Natural killer cell (primary cell): ENCODE measurements at regions not wholly inside any gene's neighbourhood (a gene's known extent, or its start where the extent isn't known, plus 50 kb on each side); places are given as distances from the start of the nearest gene placed in this dataset.

Experiments
- ATAC-seq, 3 donors: fragments of 150-1000 bp in 2 of 3; fragments of 200-7000 bp in 1 of 3; cut with Tn5 transposase; 1 replicate in 1 of 3; 2 replicates in 2 of 3; pipeline ENCODE4 v1.10.0; 2021; ENCODE audit warnings: mild to moderate bottlenecking in 2 of 3, moderate library complexity in 2 of 3
- DNase-seq, 2 donors: peaks; one replicate each; pipeline versions ENCODE4 v3.0.0 to v3.0.0-alpha.2; 2013 to 2021; ENCODE audit warnings: mixed read lengths in 1 of 2
- H3K27ac ChIP-seq: one replicate; pipeline ENCODE4 v1.5.1; 2013; ENCODE audit warnings: mild to moderate bottlenecking, low read length
- H3K27me3 ChIP-seq: one replicate; pipeline ENCODE4 v1.6.1; 2013; ENCODE audit warnings: low read length; ENCODE audit not compliant: control insufficient read depth, insufficient read depth
- H3K36me3 ChIP-seq: one replicate; pipeline ENCODE4 v1.6.1; 2013; ENCODE audit warnings: low read length; ENCODE audit not compliant: control insufficient read depth, insufficient read depth
- H3K4me1 ChIP-seq: one replicate; pipeline ENCODE4 v1.6.1; 2013; ENCODE audit warnings: low read length; ENCODE audit not compliant: control insufficient read depth, insufficient read depth
- H3K4me3 ChIP-seq: one replicate; pipeline ENCODE4 v1.5.1; 2013; ENCODE audit warnings: low read length
- H3K9me3 ChIP-seq: one replicate; pipeline ENCODE4 v1.6.1; 2013; ENCODE audit warnings: low read length; ENCODE audit not compliant: control insufficient read depth, insufficient read depth
- H3K27ac Mint-ChIP-seq, 2 donors: one replicate each; pipeline ENCODE4 v1.8.0; 2022; ENCODE audit warnings: mild to moderate bottlenecking in 2 of 2, mixed read lengths in 2 of 2, moderate library complexity in 1 of 2
- H3K27me3 Mint-ChIP-seq, 2 donors: one replicate each; pipeline ENCODE4 v1.8.0; 2022; ENCODE audit warnings: low read depth in 2 of 2, mixed read lengths in 2 of 2
- H3K36me3 Mint-ChIP-seq: one replicate; pipeline ENCODE4 v1.8.0; 2022; ENCODE audit warnings: mixed read lengths
- H3K4me1 Mint-ChIP-seq, 2 donors: one replicate each; pipeline ENCODE4 v1.8.0; 2022; ENCODE audit warnings: mixed read lengths in 2 of 2
- H3K4me3 Mint-ChIP-seq: one replicate; pipeline ENCODE4 v1.8.0; 2022; ENCODE audit warnings: mild to moderate bottlenecking, moderate library complexity, mixed read lengths
- H3K9me3 Mint-ChIP-seq, 2 donors: one replicate each; pipeline ENCODE4 v1.8.0; 2022; ENCODE audit warnings: mixed read lengths in 2 of 2
- WGBS: methylation state at CpG from one replicate; pipeline ENCODE4 v1.1.7; 2013; ENCODE audit warnings: missing lambda C conversion rate; ENCODE audit not compliant: insufficient coverage; 5-methylcytosine and 5-hydroxymethylcytosine counted together
- intact Hi-C: fragments of 100-400 bp; cut with micrococcal nuclease; formaldehyde crosslinking; loops from one replicate; pipeline ENCODE4 v1.14.2; 2022
- TF ChIP-seq, protein P1 (sequence below): fragments of 200-600 bp; IDR thresholded peaks from one replicate; pipeline ENCODE4 v1.8.0; 2022; ENCODE audit warnings: antibody characterized with exemption

DNA sequence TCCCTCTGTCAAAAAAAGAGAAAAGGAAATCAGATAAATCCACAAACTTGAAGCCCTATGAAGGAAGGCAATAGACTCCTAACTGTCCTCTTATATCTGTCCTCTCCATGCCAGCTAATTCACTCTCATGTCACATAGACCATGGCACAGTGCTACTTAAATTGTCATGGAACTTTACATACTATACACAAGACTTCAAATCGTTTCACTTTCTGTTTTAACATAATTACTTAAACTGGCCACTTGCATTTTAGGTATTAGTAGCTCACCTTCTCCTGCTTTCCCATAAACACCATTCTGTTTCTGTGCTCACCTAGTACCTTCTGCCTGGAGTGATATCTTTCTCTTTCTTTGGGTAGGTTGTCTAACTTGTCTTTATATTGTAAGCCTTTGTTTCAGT, 816.7 kb upstream of the KIF2B start:
- intact Hi-C loops: no loop called here
- Mint-ChIP-seq H3K4me3 (no peak overlapping the region), H3K4me1 (no peaks in the 10 kb centered on the region), H3K9me3 (peaks cover 13 to 22% of the 10 kb centered on the region in 2 donors), H3K36me3 (no peaks in the 10 kb centered on the region), H3K27me3 (no peaks in the 10 kb centered on the region), H3K27ac (no peak overlapping the region)
- TF ChIP-seq, protein P1, sequence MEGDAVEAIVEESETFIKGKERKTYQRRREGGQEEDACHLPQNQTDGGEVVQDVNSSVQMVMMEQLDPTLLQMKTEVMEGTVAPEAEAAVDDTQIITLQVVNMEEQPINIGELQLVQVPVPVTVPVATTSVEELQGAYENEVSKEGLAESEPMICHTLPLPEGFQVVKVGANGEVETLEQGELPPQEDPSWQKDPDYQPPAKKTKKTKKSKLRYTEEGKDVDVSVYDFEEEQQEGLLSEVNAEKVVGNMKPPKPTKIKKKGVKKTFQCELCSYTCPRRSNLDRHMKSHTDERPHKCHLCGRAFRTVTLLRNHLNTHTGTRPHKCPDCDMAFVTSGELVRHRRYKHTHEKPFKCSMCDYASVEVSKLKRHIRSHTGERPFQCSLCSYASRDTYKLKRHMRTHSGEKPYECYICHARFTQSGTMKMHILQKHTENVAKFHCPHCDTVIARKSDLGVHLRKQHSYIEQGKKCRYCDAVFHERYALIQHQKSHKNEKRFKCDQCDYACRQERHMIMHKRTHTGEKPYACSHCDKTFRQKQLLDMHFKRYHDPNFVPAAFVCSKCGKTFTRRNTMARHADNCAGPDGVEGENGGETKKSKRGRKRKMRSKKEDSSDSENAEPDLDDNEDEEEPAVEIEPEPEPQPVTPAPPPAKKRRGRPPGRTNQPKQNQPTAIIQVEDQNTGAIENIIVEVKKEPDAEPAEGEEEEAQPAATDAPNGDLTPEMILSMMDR: no peak
- Histone ChIP-seq H3K9me3 (no peaks in the 10 kb centered on the region), H3K36me3 (no peaks in the 10 kb centered on the region), H3K27ac (no peak overlapping the region), H3K4me3 (no peak overlapping the region), H3K4me1 (no peaks in the 10 kb centered on the region), H3K27me3 (no peaks in the 10 kb centered on the region)
- no peak for DNase-seq
- ATAC-seq: no peak
- 75% methylated on average over 1 of the region's 1 CpG for WGBS

DNA sequence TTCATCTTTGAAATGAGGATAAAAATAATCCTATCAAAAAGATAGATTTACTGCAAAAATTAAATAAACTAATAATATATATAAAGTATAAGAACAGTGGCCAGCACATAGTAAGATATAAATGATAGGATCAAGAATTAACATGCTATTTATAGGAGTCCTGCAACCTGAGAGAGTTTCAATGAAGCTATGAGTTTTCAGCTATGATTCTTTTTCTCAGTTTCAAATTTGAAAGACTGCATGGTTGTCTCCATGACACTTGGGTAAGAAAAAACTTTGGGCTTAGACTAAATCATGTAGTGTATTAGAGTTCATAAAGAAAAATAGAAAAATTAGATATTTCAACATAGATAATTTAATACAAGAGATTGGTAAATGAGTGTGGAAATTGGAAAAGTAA, 817.8 kb upstream of the KIF2B start:
- no peak overlapping the region for H3K4me3 Mint-ChIP-seq
- Histone ChIP-seq H3K4me1 (no peaks in the 10 kb centered on the region), H3K4me3 (no peak overlapping the region), H3K9me3 (no peaks in the 10 kb centered on the region), H3K36me3 (no peaks in the 10 kb centered on the region), H3K27me3 (no peaks in the 10 kb centered on the region), H3K27ac (no peak overlapping the region)
- no peak overlapping the region for H3K27ac Mint-ChIP-seq
- H3K27me3 Mint-ChIP-seq: no peaks in the 10 kb centered on the region
- H3K4me1 Mint-ChIP-seq: no peaks in the 10 kb centered on the region
- H3K36me3 Mint-ChIP-seq: no peaks in the 10 kb centered on the region
- DNase-seq (no peak), ATAC-seq (no peak)
- peaks cover 16 to 28% of the 10 kb centered on the region in 2 donors for H3K9me3 Mint-ChIP-seq
- intact Hi-C loops: no loop called here
- TF ChIP-seq, protein P1: no peak

DNA sequence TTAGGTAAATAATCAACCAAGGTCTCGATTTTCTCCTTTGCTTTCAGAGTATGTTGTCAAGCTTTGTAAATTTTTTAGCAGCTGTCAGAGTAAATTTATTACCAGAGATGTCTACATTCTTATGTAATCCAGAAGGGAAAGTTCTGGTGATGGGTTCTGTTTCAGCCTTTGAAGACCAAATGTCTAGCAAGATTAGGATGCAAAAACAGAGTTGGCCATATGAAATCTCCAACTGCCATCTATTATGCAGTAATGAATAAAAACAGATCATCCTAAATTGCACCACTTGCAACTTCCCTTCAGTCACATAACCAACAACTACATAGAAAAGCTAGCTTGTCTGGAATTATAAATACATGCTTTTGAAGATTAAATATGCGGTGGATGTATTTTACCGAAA, 826.8 kb upstream of the KIF2B start:
- TF ChIP-seq, protein P1: no peak
- peaks cover 21 to 25% of the 10 kb centered on the region in 2 donors for H3K9me3 Mint-ChIP-seq
- Histone ChIP-seq H3K27ac (no peak overlapping the region), H3K4me1 (no peaks in the 10 kb centered on the region), H3K36me3 (no peaks in the 10 kb centered on the region), H3K27me3 (no peaks in the 10 kb centered on the region), H3K4me3 (no peak overlapping the region), H3K9me3 (peaks cover 9% of the 10 kb centered on the region)
- H3K27me3 Mint-ChIP-seq: no peaks in the 10 kb centered on the region
- intact Hi-C loops: no loop called here
- H3K4me1 Mint-ChIP-seq: no peaks in the 10 kb centered on the region
- H3K4me3 Mint-ChIP-seq: no peak overlapping the region
- ATAC-seq (no peak), DNase-seq (no peak)
- H3K27ac Mint-ChIP-seq: no peak overlapping the region
- peaks cover 19% of the 10 kb centered on the region for H3K36me3 Mint-ChIP-seq
- WGBS: no CpG with 5 or more reads among the region's 3 CpGs

DNA sequence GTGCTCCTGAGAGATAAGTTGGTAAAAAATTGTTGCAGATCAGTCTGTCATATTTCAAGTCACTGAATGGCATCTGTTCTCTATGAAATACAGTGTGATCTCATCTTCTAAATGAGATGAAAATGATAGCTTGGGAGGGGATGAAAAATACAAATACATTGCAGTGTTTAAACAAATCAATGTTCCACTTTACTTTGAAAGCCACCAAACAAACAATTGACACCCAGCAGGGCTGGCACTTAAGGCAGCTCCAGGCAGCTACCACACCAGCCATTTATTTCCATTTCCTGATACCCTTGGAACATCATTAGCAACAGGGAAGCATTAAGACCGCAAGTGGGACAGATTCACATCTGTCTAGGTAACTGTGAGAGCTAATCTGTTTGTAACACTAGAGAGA, 827.6 kb upstream of the KIF2B start:
- Histone ChIP-seq H3K36me3 (no peaks in the 10 kb centered on the region), H3K27me3 (no peaks in the 10 kb centered on the region), H3K27ac (no peak overlapping the region), H3K9me3 (peaks cover 9% of the 10 kb centered on the region), H3K4me3 (no peak overlapping the region), H3K4me1 (no peaks in the 10 kb centered on the region)
- Mint-ChIP-seq H3K4me1 (no peaks in the 10 kb centered on the region), H3K9me3 (peaks cover 18 to 20% of the 10 kb centered on the region in 2 donors), H3K36me3 (peaks cover 19% of the 10 kb centered on the region), H3K27me3 (no peaks in the 10 kb centered on the region), H3K27ac (no peak overlapping the region), H3K4me3 (no peak overlapping the region)
- ATAC-seq (no peak), DNase-seq (no peak)
- intact Hi-C loops: no loop called here
- 45% methylated on average over 1 of the region's 1 CpG for WGBS
- TF ChIP-seq, protein P1: no peak
